Lower lobe of right lung (tissue), 2 donors: ENCODE measurements at regions not wholly inside any gene's neighbourhood (a gene's known extent, or its start where the extent isn't known, plus 50 kb on each side); places are given as distances from the start of the nearest gene placed in this dataset.
"Not testable (repeated sequence)": the region's sequence is repeated elsewhere in the genome, so short reads cannot be mapped to it uniquely, and the experiment has no call there.

Experiments used
- ATAC-seq, 2 donors: fragments of 200-7000 bp; cut with Tn5 transposase; one replicate each; pipeline ENCODE4 v1.9.1; 2020 to 2022; ENCODE audit warnings: mild to moderate bottlenecking in 2 of 2, moderate library complexity in 2 of 2
- DNase-seq: peaks from one replicate; pipeline ENCODE4 v3.0.0-alpha.2; 2020
- H3K27ac ChIP-seq: fragments of 200-600 bp; one replicate; pipeline ENCODE4 v1.8.0; 2022
- H3K27me3 ChIP-seq: fragments of 200-600 bp; one replicate; pipeline ENCODE4 v1.8.0; 2022; ENCODE audit warnings: low read depth
- H3K36me3 ChIP-seq: fragments of 200-600 bp; one replicate; pipeline ENCODE4 v1.8.0; 2022; ENCODE audit warnings: mild to moderate bottlenecking
- H3K4me1 ChIP-seq: fragments of 200-600 bp; one replicate; pipeline ENCODE4 v1.8.0; 2022
- H3K4me3 ChIP-seq: fragments of 200-600 bp; one replicate; pipeline ENCODE4 v1.8.0; 2022; ENCODE audit warnings: mild to moderate bottlenecking
- H3K9me3 ChIP-seq: fragments of 200-600 bp; one replicate; pipeline ENCODE4 v1.8.0; 2022
- intact Hi-C: fragments of 100-400 bp; cut with DNase I; formaldehyde crosslinking; loops from one replicate; pipeline ENCODE4 v1.11.0; 2022
- TF ChIP-seq, protein P1 (sequence below): fragments of 200-600 bp; IDR thresholded peaks from one replicate; pipeline ENCODE4 v1.8.0; 2022; ENCODE audit warnings: antibody characterized with exemption, mild to moderate bottlenecking
- donor health status: DM: no; HTN: yes; CAD: no; lungs with severe emphysema.

DNA sequence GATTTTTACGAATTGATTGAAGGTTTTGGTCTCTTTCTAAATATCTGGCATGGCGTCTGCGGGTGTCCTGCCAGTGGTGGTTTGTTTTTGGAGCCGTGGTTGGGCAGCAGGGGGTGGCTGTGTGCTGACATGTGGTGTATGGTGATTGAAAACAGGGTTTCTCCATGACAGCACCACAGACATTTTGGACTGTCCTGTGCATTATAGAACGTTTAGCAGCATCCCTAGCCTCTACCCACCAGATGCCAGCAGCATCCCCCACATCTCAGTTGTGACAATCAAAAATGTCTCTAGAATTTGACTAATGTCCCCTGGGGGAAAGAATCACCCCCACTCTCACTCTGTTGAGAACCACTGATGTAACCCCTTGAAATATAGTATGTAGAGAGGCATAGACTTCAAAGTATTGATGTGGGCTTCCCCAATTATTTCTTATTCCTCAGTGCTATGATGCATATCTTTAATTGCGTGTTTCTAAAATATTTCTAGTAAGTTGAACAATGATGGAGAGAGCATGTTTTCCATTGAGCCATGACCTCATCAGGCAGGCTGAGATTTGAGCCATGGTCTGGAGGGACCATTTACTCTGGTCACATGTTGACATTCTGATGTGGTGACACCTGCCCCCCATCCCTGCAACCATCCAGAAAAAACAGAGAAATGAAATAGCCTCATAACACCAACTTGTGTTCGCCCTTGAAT is 77.4 kb upstream of the MID1 start:
- H3K9me3 ChIP-seq: no peaks in the 10 kb centered on the region
- ATAC-seq (no peak), DNase-seq (no peak)
- no peaks in the 10 kb centered on the region for H3K36me3 ChIP-seq
- no peak overlapping the region for H3K4me3 ChIP-seq
- intact Hi-C loops: no loop called here
- TF ChIP-seq, protein P1, sequence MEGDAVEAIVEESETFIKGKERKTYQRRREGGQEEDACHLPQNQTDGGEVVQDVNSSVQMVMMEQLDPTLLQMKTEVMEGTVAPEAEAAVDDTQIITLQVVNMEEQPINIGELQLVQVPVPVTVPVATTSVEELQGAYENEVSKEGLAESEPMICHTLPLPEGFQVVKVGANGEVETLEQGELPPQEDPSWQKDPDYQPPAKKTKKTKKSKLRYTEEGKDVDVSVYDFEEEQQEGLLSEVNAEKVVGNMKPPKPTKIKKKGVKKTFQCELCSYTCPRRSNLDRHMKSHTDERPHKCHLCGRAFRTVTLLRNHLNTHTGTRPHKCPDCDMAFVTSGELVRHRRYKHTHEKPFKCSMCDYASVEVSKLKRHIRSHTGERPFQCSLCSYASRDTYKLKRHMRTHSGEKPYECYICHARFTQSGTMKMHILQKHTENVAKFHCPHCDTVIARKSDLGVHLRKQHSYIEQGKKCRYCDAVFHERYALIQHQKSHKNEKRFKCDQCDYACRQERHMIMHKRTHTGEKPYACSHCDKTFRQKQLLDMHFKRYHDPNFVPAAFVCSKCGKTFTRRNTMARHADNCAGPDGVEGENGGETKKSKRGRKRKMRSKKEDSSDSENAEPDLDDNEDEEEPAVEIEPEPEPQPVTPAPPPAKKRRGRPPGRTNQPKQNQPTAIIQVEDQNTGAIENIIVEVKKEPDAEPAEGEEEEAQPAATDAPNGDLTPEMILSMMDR: no peak
- H3K27me3 ChIP-seq: no peaks in the 10 kb centered on the region
- no peaks in the 10 kb centered on the region for H3K4me1 ChIP-seq
- no peak overlapping the region for H3K27ac ChIP-seq

DNA sequence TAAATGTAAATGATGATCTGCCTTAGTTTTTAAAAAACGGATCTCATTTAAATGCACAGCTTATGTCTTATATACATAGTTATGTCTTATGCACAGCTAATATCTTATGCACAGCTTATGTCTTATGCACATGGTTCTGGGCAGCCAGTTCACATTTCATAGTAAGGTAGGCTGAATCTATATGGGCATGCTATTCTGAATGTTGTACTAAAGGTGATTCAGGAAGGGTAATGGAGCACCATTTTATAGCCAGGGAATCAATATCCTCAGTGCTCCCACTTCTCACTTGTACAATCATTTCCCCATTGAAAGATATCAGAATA is 77.9 kb upstream of the MID1 start:
- no peaks in the 10 kb centered on the region for H3K9me3 ChIP-seq
- TF ChIP-seq, protein P1: no peak
- H3K27me3 ChIP-seq: no peaks in the 10 kb centered on the region
- H3K36me3 ChIP-seq: no peaks in the 10 kb centered on the region
- no peak overlapping the region for H3K4me3 ChIP-seq
- ATAC-seq (no peak), DNase-seq (no peak)
- intact Hi-C loops: no loop called here
- no peak overlapping the region for H3K27ac ChIP-seq
- H3K4me1 ChIP-seq: no peaks in the 10 kb centered on the region

DNA sequence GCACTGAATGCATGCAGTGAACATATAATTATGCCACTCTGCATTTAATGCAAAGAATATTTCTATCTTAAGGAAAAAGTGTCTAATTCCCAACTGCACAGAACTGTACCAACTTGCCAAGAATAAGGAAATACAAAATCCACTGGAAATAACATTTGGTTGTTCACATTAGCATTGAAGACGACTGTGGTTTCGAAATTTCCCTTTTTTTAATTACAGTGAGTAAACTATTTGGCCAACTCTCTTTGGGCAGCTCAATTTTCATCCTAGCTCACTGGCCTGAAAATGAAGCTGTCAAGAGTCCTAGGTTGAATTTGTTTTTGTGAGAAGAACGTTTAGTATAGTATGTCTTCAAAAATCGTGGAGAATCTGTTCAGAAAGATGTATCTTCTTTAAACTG is 81.6 kb upstream of the MID1 start:
- intact Hi-C loops: no loop called here
- no peak for ATAC-seq
- H3K4me1 ChIP-seq: no peaks in the 10 kb centered on the region
- H3K4me3 ChIP-seq: no peak overlapping the region
- DNase-seq: no peak
- no peaks in the 10 kb centered on the region for H3K27me3 ChIP-seq
- no peaks in the 10 kb centered on the region for H3K9me3 ChIP-seq
- TF ChIP-seq, protein P1: no peak
- no peak overlapping the region for H3K27ac ChIP-seq
- no peaks in the 10 kb centered on the region for H3K36me3 ChIP-seq

DNA sequence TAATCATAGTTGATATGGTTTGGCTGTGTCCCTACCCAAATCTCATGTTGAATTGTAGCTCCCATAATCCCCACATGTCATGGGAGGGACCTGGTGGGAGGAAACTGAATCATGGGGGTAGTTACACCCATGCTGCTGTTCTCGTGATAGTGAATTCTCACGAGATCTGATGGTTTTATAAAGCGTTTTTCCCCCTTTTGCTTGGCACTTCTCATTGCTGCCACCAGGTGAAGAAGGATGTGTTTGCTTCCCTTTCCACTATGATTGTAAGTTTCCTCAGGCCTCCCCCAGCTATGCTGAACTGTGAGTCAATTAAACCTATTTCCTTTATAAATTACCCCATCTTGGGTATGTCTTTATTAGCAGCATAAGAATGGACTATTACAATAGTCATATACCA is 86.0 kb upstream of the MID1 start:
- H3K27ac ChIP-seq, H3K4me1 ChIP-seq, H3K9me3 ChIP-seq, H3K36me3 ChIP-seq, H3K27me3 ChIP-seq, ATAC-seq, H3K4me3 ChIP-seq, intact Hi-C loops, DNase-seq: not testable (repeated sequence)

DNA sequence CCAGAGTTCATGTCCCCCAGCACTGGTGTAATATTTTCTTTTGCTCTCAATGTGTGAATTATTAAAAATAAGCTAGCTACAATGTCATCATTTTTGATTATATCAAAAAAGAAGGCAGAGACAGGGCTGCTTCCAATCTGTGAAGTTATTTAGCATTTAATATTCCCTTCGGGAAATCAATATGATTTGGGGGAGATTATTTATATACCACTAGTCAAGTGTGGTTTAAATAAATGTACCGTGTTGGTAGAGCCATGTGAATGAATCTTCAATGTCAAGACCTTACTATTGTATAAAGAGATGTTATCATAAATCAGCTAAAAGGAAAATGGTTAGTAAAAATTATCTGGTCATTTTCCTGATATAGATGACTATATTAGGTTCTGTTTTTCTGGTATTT is 87.4 kb upstream of the MID1 start:
- H3K27me3 ChIP-seq: no peaks in the 10 kb centered on the region
- H3K4me3 ChIP-seq: no peak overlapping the region
- H3K9me3 ChIP-seq: no peaks in the 10 kb centered on the region
- TF ChIP-seq, protein P1: no peak
- H3K27ac ChIP-seq: no peak overlapping the region
- no peak for ATAC-seq
- intact Hi-C loops: no loop called here
- no peaks in the 10 kb centered on the region for H3K4me1 ChIP-seq
- H3K36me3 ChIP-seq: no peaks in the 10 kb centered on the region
- no peak for DNase-seq

DNA sequence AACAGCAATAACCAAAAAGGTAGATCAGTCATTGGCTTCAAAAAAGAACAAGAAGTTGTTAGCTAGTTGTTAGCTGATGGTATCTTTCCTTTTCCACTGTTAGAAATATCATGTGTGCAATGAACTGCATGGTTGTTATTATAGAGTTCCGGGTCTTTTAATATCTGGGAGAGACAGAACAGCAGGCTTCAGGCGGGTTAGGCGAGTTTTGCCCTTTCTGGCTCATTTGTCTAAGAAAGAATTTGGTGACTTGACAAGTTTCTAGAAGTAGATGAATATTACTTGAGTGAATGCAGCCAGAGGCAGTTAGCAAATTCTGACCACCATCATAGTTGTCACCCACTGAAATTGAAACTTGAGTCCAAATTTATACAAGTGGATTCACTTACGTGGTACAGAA is 88.9 kb upstream of the MID1 start:
- H3K9me3 ChIP-seq: no peaks in the 10 kb centered on the region
- intact Hi-C loops: no loop called here
- TF ChIP-seq, protein P1: no peak
- no peak for DNase-seq
- H3K27ac ChIP-seq: no peak overlapping the region
- H3K36me3 ChIP-seq: no peaks in the 10 kb centered on the region
- no peaks in the 10 kb centered on the region for H3K4me1 ChIP-seq
- H3K4me3 ChIP-seq: no peak overlapping the region
- H3K27me3 ChIP-seq: no peaks in the 10 kb centered on the region
- no peak for ATAC-seq
